K562 (cell line): ENCODE measurements at regions not wholly inside any gene's neighbourhood (a gene's known extent, or its start where the extent isn't known, plus 50 kb on each side); places are given as distances from the start of the nearest gene placed in this dataset.

ENCODE experiments used
- ATAC-seq: fragments of 200-7000 bp; cut with Tn5 transposase; 3 replicates; pipeline ENCODE4 v1.9.1; 2020; ENCODE audit warnings: moderate library complexity
- BruUV-seq: library from RNA; stranded (reverse); fragments of 400-500 nt; replicated peaks from 2 replicates; lab custom pipeline; 2021; lab: Mats Ljungman, UMichigan
- CTCF ChIA-PET: fragments of 300-600 bp; formaldehyde crosslinking; extraction: SDS; loops from one replicate; lab custom pipeline; 2021; ENCODE audit warnings: low intra/inter-chr PET ratio; lab: Yijun Ruan, JAX
- POLR2A ChIA-PET: fragments of 300-600, 350-650 bp; sonication (Branson Sonifier 250); formaldehyde crosslinking; extraction: SDS; loops from one replicate; lab custom pipeline; 2021; ENCODE audit warnings: antibody characterized with exemption, inconsistent platforms; lab: Yijun Ruan, JAX
- DNase-seq, 4 experiments: peaks; one replicate each; pipeline versions ENCODE4 v3.0.0 to v3.0.0-alpha.2; 2011 to 2018; ENCODE audit warnings: low spot score in 3 of 4, mixed read lengths in 3 of 4; ENCODE audit errors: extremely low read depth in 1 of 4
- FAIRE-seq: peaks from 2 replicates; lab custom pipeline; 2011; peaks lifted over from hg19 to GRCh38; lab: Jason Lieb, UNC
- H2AFZ ChIP-seq: 2 replicates; pipeline ENCODE4 v1.6.0; 2011; ENCODE audit warnings: low read depth, low read length, control low read depth, inconsistent platforms
- H3K27ac ChIP-seq: fragments of 200-600 bp; 3 replicates; pipeline ENCODE4 v1.8.0; 2011; ENCODE audit warnings: low read depth, mild to moderate bottlenecking, control low read depth, inconsistent platforms, low read length, moderate library complexity, mixed read lengths; ENCODE audit errors: extremely low read depth
- H3K27me3 ChIP-seq, 2 experiments: fragments of 300-600 bp in 1 of 2; 2 replicates in 1 of 2; 3 replicates in 1 of 2; pipeline versions ENCODE4 v1.6.0 to v1.8.0; 2011; ENCODE audit warnings: inconsistent platforms in 2 of 2, low read length in 2 of 2, mild to moderate bottlenecking in 1 of 2, mixed read lengths in 1 of 2, moderate library complexity in 1 of 2; ENCODE audit not compliant: control insufficient read depth in 2 of 2, insufficient read depth in 2 of 2
- H3K36me3 ChIP-seq: fragments of 300-600 bp; 3 replicates; pipeline ENCODE4 v1.8.0; 2011; ENCODE audit warnings: mild to moderate bottlenecking, low read length, inconsistent platforms; ENCODE audit not compliant: control insufficient read depth, insufficient read depth
- H3K4me1 ChIP-seq, 2 experiments: fragments of 200-600 bp in 1 of 2; replicated peaks in 1 of 2; 2 replicates in 1 of 2; 3 replicates in 1 of 2; pipeline versions ENCODE4 v1.5.1 to v1.8.0; 2011; ENCODE audit warnings: inconsistent platforms in 2 of 2, low read length in 2 of 2, mild to moderate bottlenecking in 1 of 2, mixed read lengths in 1 of 2, moderate library complexity in 1 of 2; ENCODE audit not compliant: control insufficient read depth in 2 of 2, insufficient read depth in 2 of 2
- H3K4me2 ChIP-seq: 2 replicates; pipeline ENCODE4 v1.6.1; 2011; ENCODE audit warnings: low read length, control low read depth, inconsistent platforms, mixed read lengths; ENCODE audit not compliant: insufficient read depth
- H3K4me3 ChIP-seq: fragments of 200-600 bp; sonication (generic), shearing (Covaris generic); 2 replicates; pipeline ENCODE4 v1.5.1; 2016; ENCODE audit warnings: control low read depth, inconsistent platforms
- H3K79me2 ChIP-seq: fragments of 200-600 bp; 3 replicates; pipeline ENCODE4 v1.8.0; 2011; ENCODE audit warnings: low read length, inconsistent platforms; ENCODE audit not compliant: control insufficient read depth, insufficient read depth
- H3K9ac ChIP-seq, 2 experiments: 2 replicates each; pipeline versions ENCODE4 v1.6.0 to v1.6.1; 2011; ENCODE audit warnings: low read depth in 2 of 2, low read length in 2 of 2, control low read depth in 1 of 2, inconsistent platforms in 1 of 2, mild to moderate bottlenecking in 1 of 2, mixed read lengths in 1 of 2; ENCODE audit not compliant: insufficient read depth in 1 of 2
- H3K9me1 ChIP-seq: one replicate; pipeline ENCODE4 v1.6.0; 2011; ENCODE audit warnings: inconsistent platforms, mild to moderate bottlenecking, low read length, moderate library complexity; ENCODE audit not compliant: control insufficient read depth, insufficient read depth
- H3K9me3 ChIP-seq: replicated peaks from 2 replicates; pipeline ENCODE4 v1.5.1; 2011; ENCODE audit warnings: low read depth, low read length, inconsistent platforms; ENCODE audit not compliant: control insufficient read depth, insufficient read depth
- H4K20me1 ChIP-seq: replicated peaks from 2 replicates; pipeline ENCODE4 v1.6.1; 2011; ENCODE audit warnings: low read length, inconsistent platforms, mixed read lengths; ENCODE audit not compliant: control insufficient read depth, insufficient read depth
- BCOR ChIP-seq: fragments of 450-650 bp; IDR thresholded peaks from 2 replicates; pipeline ENCODE4 v1.6.1; 2016
- CHD4 ChIP-seq: fragments of 200-600 bp; sonication (generic); IDR thresholded peaks from 3 replicates; pipeline ENCODE4 v1.6.1; 2012; ENCODE audit warnings: low read depth, mild to moderate bottlenecking, mixed read lengths, low read length, inconsistent platforms; ENCODE audit not compliant: insufficient read depth, insufficient replicate concordance, poor library complexity, severe bottlenecking
- GABPA ChIP-seq: fragments of 200-800 bp; sonication (Bioruptor generic); conservative IDR thresholded peaks from 2 replicates; pipeline ENCODE4 v1.6.1; 2016; ENCODE audit warnings: low read depth, missing genetic modification characterization, missing compliant biosample characterization
- KDM1A ChIP-seq, 2 experiments: fragments of 450-650 bp; IDR thresholded peaks; 2 replicates each; pipeline ENCODE4 v1.6.1; 2016; ENCODE audit warnings: mild to moderate bottlenecking in 2 of 2
- NR2C1 ChIP-seq, 2 experiments: fragments of 450-650 bp; IDR thresholded peaks; 2 replicates each; pipeline ENCODE4 v1.6.1; 2017; ENCODE audit warnings: mild to moderate bottlenecking in 2 of 2, antibody characterized with exemption in 1 of 2, inconsistent platforms in 1 of 2, missing compliant biosample characterization in 1 of 2, missing genetic modification characterization in 1 of 2
- ZNF696 ChIP-seq: fragments of 250-450 bp; sonication (Bioruptor Pico); conservative IDR thresholded peaks from 2 replicates; pipeline ENCODE4 v1.4.0; 2020; ENCODE audit warnings: mild to moderate bottlenecking, moderate library complexity
- WGBS: fragments of 100-300 bp; shearing (Covaris generic); methylation state at CpG from one replicate; pipeline ENCODE4 v1.1.6; 2016; ENCODE audit warnings: low coverage, mixed read lengths; ENCODE audit not compliant: insufficient coverage; ENCODE audit errors: missing lambda C conversion rate; 5-methylcytosine and 5-hydroxymethylcytosine counted together
- in situ Hi-C: fragments of 300-500 bp; cut with MboI; formaldehyde crosslinking; loops from 4 replicates; pipeline ENCODE4 v1.15.0; 2018; ENCODE audit warnings: inconsistent platforms, mixed read lengths
- intact Hi-C: fragments of 100-400 bp; cut with micrococcal nuclease; formaldehyde crosslinking; loops from 2 replicates; pipeline ENCODE4 v1.14.2; 2022
- TF ChIP-seq, protein P1 (sequence below): fragments of 250-450 bp; sonication (Bioruptor Pico); IDR thresholded peaks from 2 replicates; pipeline ENCODE4 v1.4.0; 2020; ENCODE audit warnings: mild to moderate bottlenecking, moderate library complexity
- TF ChIP-seq, protein P2 (sequence below), 2 experiments: fragments of 200-800 bp in 1 of 2; sonication (Bioruptor generic) in 1 of 2; sonication (generic) in 1 of 2; formaldehyde crosslinking in 1 of 2; IDR thresholded peaks in 1 of 2; conservative IDR thresholded peaks in 1 of 2; 2 replicates each; pipeline versions ENCODE4 v1.5.0 to v1.6.1; 2016 to 2020; ENCODE audit warnings: missing compliant biosample characterization in 1 of 2, missing genetic modification characterization in 1 of 2, missing genetic modification reagents in 1 of 2

DNA sequence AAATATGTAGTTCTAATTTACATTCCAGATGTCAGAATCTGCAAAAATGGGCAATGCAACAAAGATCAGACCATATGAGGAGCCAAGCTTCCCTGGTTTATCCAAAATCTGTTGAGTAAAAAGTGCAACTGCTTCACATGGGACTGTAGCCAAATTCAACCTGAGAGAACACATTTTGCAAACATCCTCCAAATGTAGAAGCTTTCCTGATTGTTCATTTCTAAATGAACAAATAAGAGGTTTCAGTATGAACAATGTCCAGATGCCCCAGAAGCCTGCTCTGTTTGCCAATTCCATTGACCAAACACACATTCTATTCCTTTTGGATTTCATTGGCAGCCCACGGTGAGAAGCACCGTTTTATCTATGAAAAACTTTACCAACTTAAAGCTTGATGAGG, 117.9 kb upstream of the OSR1 start:
- no peaks in the 10 kb centered on the region for H3K36me3 ChIP-seq
- no TSS peak for BruUV-seq
- DNase-seq (no peak), FAIRE-seq (no peak), ATAC-seq (no peak)
- no peak overlapping the region for H3K4me3 ChIP-seq
- ChIA-PET CTCF (no interaction called here), POLR2A (no interaction called here)
- TF ChIP-seq ZNF696 (no peak), KDM1A (IDR thresholded peaks at IDR 0.05) (no peak), GABPA (tag) (no peak), BCOR (no peak), CHD4 (no peak), NR2C1 (IDR thresholded peaks at IDR 0.05) (no peak), NR2C1 (tag; IDR thresholded peaks at IDR 0.05) (no peak)
- TF ChIP-seq, protein P1, sequence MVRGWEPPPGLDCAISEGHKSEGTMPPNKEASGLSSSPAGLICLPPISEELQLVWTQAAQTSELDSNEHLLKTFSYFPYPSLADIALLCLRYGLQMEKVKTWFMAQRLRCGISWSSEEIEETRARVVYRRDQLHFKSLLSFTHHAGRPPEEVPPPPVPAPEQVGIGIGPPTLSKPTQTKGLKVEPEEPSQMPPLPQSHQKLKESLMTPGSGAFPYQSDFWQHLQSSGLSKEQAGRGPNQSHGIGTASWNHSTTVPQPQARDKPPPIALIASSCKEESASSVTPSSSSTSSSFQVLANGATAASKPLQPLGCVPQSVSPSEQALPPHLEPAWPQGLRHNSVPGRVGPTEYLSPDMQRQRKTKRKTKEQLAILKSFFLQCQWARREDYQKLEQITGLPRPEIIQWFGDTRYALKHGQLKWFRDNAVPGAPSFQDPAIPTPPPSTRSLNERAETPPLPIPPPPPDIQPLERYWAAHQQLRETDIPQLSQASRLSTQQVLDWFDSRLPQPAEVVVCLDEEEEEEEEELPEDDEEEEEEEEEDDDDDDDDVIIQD (CRISPR knock-in tag), result no peak
- TF ChIP-seq, protein P2, sequence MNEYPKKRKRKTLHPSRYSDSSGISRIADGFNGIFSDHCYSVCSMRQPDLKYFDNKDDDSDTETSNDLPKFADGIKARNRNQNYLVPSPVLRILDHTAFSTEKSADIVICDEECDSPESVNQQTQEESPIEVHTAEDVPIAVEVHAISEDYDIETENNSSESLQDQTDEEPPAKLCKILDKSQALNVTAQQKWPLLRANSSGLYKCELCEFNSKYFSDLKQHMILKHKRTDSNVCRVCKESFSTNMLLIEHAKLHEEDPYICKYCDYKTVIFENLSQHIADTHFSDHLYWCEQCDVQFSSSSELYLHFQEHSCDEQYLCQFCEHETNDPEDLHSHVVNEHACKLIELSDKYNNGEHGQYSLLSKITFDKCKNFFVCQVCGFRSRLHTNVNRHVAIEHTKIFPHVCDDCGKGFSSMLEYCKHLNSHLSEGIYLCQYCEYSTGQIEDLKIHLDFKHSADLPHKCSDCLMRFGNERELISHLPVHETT (CRISPR knock-in tag; conservative IDR thresholded peaks at IDR 0.05 in 1 of 2, IDR thresholded peaks at IDR 0.05 in 1 of 2), result no peak
- H3K9me3 ChIP-seq, result no peaks in the 10 kb centered on the region
- no peak overlapping the region for H2AFZ ChIP-seq
- H3K4me2 ChIP-seq, result no peak overlapping the region
- no peaks in the 10 kb centered on the region for H3K9me1 ChIP-seq
- H4K20me1 ChIP-seq, result no peaks in the 10 kb centered on the region
- no peak overlapping the region for H3K9ac ChIP-seq
- H3K4me1 ChIP-seq, result no peaks in the 10 kb centered on the region
- intact Hi-C loops (no loop called here), in situ Hi-C loops (no loop called here)
- whole genome bisulfite sequencing, result 4% methylated on average over 2 of the region's 2 CpGs
- no peaks in the 10 kb centered on the region for H3K79me2 ChIP-seq
- no peak overlapping the region for H3K27ac ChIP-seq
- no peaks in the 10 kb centered on the region for H3K27me3 ChIP-seq
